Endothelial cell of umbilical vein (primary cell): ENCODE measurements at regions not wholly inside any gene's neighbourhood (a gene's known extent, or its start where the extent isn't known, plus 50 kb on each side); places are given as distances from the start of the nearest gene placed in this dataset.

ENCODE experiments used
- BruUV-seq: library from RNA; stranded (reverse); fragments of 400-500 nt; replicated peaks from 2 replicates; lab custom pipeline; 2021; lab: Mats Ljungman, UMichigan
- CTCF ChIA-PET: fragments of 300-600, 350-600 bp; sonication (Branson Sonifier 250); formaldehyde crosslinking; loops from one replicate; lab custom pipeline; 2021; ENCODE audit warnings: antibody characterized with exemption, inconsistent platforms; lab: Charles Lee
- POLR2A ChIA-PET: fragments of 300-600, 350-600 bp; sonication (Branson Sonifier 250); formaldehyde crosslinking; loops from one replicate; lab custom pipeline; 2021; ENCODE audit warnings: antibody characterized with exemption, inconsistent platforms; lab: Charles Lee
- DNase-seq: peaks from one replicate; pipeline ENCODE4 v3.0.0-alpha.2; 2011; ENCODE audit warnings: low read depth, low spot score
- FAIRE-seq: peaks from 2 replicates; lab custom pipeline; 2011; peaks lifted over from hg19 to GRCh38; lab: Jason Lieb, UNC
- H2AFZ ChIP-seq: 2 replicates; pipeline ENCODE4 v1.6.0; 2012; ENCODE audit warnings: low read depth, low read length, control low read depth, inconsistent platforms
- H3K27ac ChIP-seq: 2 replicates; pipeline ENCODE4 v1.5.1; 2011; ENCODE audit warnings: low read depth, mild to moderate bottlenecking, control low read depth, low read length, moderate library complexity; ENCODE audit not compliant: insufficient read depth
- H3K27me3 ChIP-seq, 2 experiments: 2 replicates each; pipeline versions ENCODE4 v1.6.0 to v1.6.1; 2011; ENCODE audit warnings: low read length in 2 of 2, mixed read lengths in 1 of 2; ENCODE audit not compliant: control insufficient read depth in 2 of 2, insufficient read depth in 2 of 2
- H3K36me3 ChIP-seq, 2 experiments: 2 replicates in 1 of 2; 3 replicates in 1 of 2; pipeline ENCODE4 v1.5.1; 2011; ENCODE audit warnings: low read length in 2 of 2, mild to moderate bottlenecking in 1 of 2, moderate library complexity in 1 of 2; ENCODE audit not compliant: control insufficient read depth in 2 of 2, insufficient read depth in 2 of 2; ENCODE audit errors: extremely low read depth in 1 of 2
- H3K4me1 ChIP-seq: 3 replicates; pipeline ENCODE4 v1.5.1; 2011; ENCODE audit warnings: mild to moderate bottlenecking, low read length; ENCODE audit not compliant: control insufficient read depth, insufficient read depth; ENCODE audit errors: extremely low read depth
- H3K4me2 ChIP-seq: 2 replicates; pipeline ENCODE4 v1.6.1; 2011; ENCODE audit warnings: low read length, control low read depth, mixed read lengths; ENCODE audit not compliant: insufficient read depth
- H3K4me3 ChIP-seq, 3 experiments: fragments of 200-600 bp in 1 of 3; sonication (generic), shearing (Covaris generic) in 1 of 3; replicated peaks in 1 of 3; 2 replicates each; pipeline ENCODE4 v1.5.1; 2011 to 2016; ENCODE audit warnings: control low read depth in 3 of 3, low read length in 3 of 3, mild to moderate bottlenecking in 2 of 3, inconsistent platforms in 1 of 3, low read depth in 1 of 3, moderate library complexity in 1 of 3; ENCODE audit not compliant: insufficient read depth in 1 of 3
- H3K79me2 ChIP-seq: 2 replicates; pipeline ENCODE4 v1.6.0; 2012; ENCODE audit warnings: low read length, inconsistent platforms; ENCODE audit not compliant: control insufficient read depth, insufficient read depth
- H3K9ac ChIP-seq: replicated peaks from 2 replicates; pipeline ENCODE3; 2011; ENCODE audit warnings: low read length, control low read depth; ENCODE audit not compliant: insufficient read depth; ENCODE audit errors: extremely low read depth
- H3K9me1 ChIP-seq: replicated peaks from 3 replicates; pipeline ENCODE4 v1.6.0; 2011; ENCODE audit warnings: mild to moderate bottlenecking, low read length; ENCODE audit not compliant: control insufficient read depth, insufficient read depth; ENCODE audit errors: extremely low read depth
- H3K9me3 ChIP-seq: replicated peaks from 2 replicates; pipeline ENCODE4 v1.5.1; 2012; ENCODE audit warnings: low read length, inconsistent platforms; ENCODE audit not compliant: control insufficient read depth, insufficient read depth
- H4K20me1 ChIP-seq: replicated peaks from 2 replicates; pipeline ENCODE3; 2011; ENCODE audit warnings: mild to moderate bottlenecking, low read length; ENCODE audit not compliant: control insufficient read depth, insufficient read depth; ENCODE audit errors: extremely low read depth
- CTCF ChIP-seq, 2 donors: IDR thresholded peaks; 1 replicate in 1 of 2; 2 replicates in 1 of 2; pipeline ENCODE4 v1.5.1; 2011; ENCODE audit warnings: low read length in 2 of 2, mild to moderate bottlenecking in 2 of 2, moderate library complexity in 2 of 2, control low read depth in 1 of 2, inconsistent platforms in 1 of 2, low read depth in 1 of 2; ENCODE audit not compliant: insufficient read depth in 1 of 2; ENCODE audit errors: extremely low read depth in 1 of 2
- EZH2 ChIP-seq: IDR thresholded peaks from 2 replicates; pipeline ENCODE4 v1.6.1; 2012; ENCODE audit warnings: borderline replicate concordance, low read depth, mild to moderate bottlenecking, moderate library complexity, low read length, inconsistent platforms; ENCODE audit not compliant: severe bottlenecking
- FOS ChIP-seq: IDR thresholded peaks from 2 replicates; pipeline ENCODE4 v1.6.1; 2011; ENCODE audit warnings: mild to moderate bottlenecking, low read length, moderate library complexity, borderline replicate concordance; ENCODE audit not compliant: insufficient read depth
- GATA2 ChIP-seq: IDR thresholded peaks from 2 replicates; pipeline ENCODE4 v1.7.0; 2011; ENCODE audit warnings: low read depth, mild to moderate bottlenecking, moderate library complexity, mixed read lengths, low read length; ENCODE audit not compliant: insufficient read length, insufficient read depth
- JUN ChIP-seq: IDR thresholded peaks from 2 replicates; pipeline ENCODE4 v1.6.1; 2011; ENCODE audit warnings: borderline replicate concordance, low read depth; ENCODE audit not compliant: insufficient read length, insufficient read depth
- MAX ChIP-seq: IDR thresholded peaks from 2 replicates; pipeline ENCODE4 v1.6.1; 2011; ENCODE audit not compliant: insufficient read depth, insufficient read length
- MYC ChIP-seq: IDR thresholded peaks from one replicate; pipeline ENCODE4 v1.6.1; 2011; ENCODE audit warnings: mild to moderate bottlenecking, low read depth, low read length
- POLR2A ChIP-seq: IDR thresholded peaks from 2 replicates; pipeline ENCODE4 v1.6.1; 2012; ENCODE audit warnings: low read depth, mild to moderate bottlenecking, control low read depth, low read length
- POLR2AphosphoS5 ChIP-seq: IDR thresholded peaks from 2 replicates; pipeline ENCODE4 v1.6.1; 2012; ENCODE audit warnings: low read depth, mild to moderate bottlenecking, control low read depth, low read length, moderate library complexity; ENCODE audit not compliant: insufficient read depth
- dilution Hi-C: fragments of 300-500 bp; cut with MboI; formaldehyde crosslinking; loops from one replicate; pipeline ENCODE4 v1.15.0; 2019; ENCODE audit warnings: low sequenced_read_pairs; ENCODE audit not compliant: extremely low pct_ligation_motif_present
- intact Hi-C: fragments of 100-400 bp; cut with micrococcal nuclease; formaldehyde crosslinking; loops from one replicate; pipeline ENCODE4 v1.10.0; 2022

- ChIA-PET CTCF (no interaction called here), POLR2A (no interaction called here)
- no peak for DNase-seq
- no peaks in the 10 kb centered on the region for H3K27me3 ChIP-seq
- no peak overlapping the region for H3K4me3 ChIP-seq
- H3K4me2 ChIP-seq = no peak overlapping the region
- no peak overlapping the region for H3K9ac ChIP-seq
- no peak overlapping the region for H2AFZ ChIP-seq
- FAIRE-seq = peak; percentile 12
- no peak overlapping the region for H3K27ac ChIP-seq
- no peaks in the 10 kb centered on the region for H3K36me3 ChIP-seq
- no peaks in the 10 kb centered on the region for H3K9me1 ChIP-seq
- no peaks in the 10 kb centered on the region for H3K4me1 ChIP-seq
- H3K79me2 ChIP-seq = no peaks in the 10 kb centered on the region
- H3K9me3 ChIP-seq = no peaks in the 10 kb centered on the region
- TF ChIP-seq EZH2 (no peak), FOS (no peak), POLR2AphosphoS5 (no peak), MAX (no peak), CTCF (IDR thresholded peaks at IDR 0.05; ENCODE audit: extremely low read depth in 1 of 2, insufficient read depth in 1 of 2, low read depth in 1 of 2, low read length in 2 of 2) (no peak), JUN (no peak), POLR2A (no peak), GATA2 (no peak), MYC (no peak)
- no TSS peak for BruUV-seq
- intact Hi-C loops = no loop called here
- no peaks in the 10 kb centered on the region for H4K20me1 ChIP-seq
- dilution Hi-C loops = no loop called here
Observed at GRCh38 chr21:16928439-16928838, 584.4 kb upstream of the CXADR start.
